DOHH2 (cell line): ENCODE measurements at regions not wholly inside any gene's neighbourhood (a gene's known extent, or its start where the extent isn't known, plus 50 kb on each side); places are given as distances from the start of the nearest gene placed in this dataset.

Source experiments
- H3F3A ChIP-seq: fragments of 200-600 bp; sonication (generic), shearing (Covaris generic); 2 replicates; pipeline ENCODE4 v1.6.0; 2016; ENCODE audit warnings: antibody characterized with exemption, mild to moderate bottlenecking; ENCODE audit not compliant: control insufficient read depth, insufficient read depth
- H3K27ac ChIP-seq: fragments of 200-600 bp; sonication (generic); 2 replicates; pipeline ENCODE4 v1.5.1; 2014; ENCODE audit warnings: low read depth, mild to moderate bottlenecking, low read length, moderate library complexity
- H3K27me3 ChIP-seq: fragments of 200-600 bp; sonication (generic); 2 replicates; pipeline ENCODE4 v1.6.1; 2014; ENCODE audit warnings: mild to moderate bottlenecking, low read length, mixed read lengths; ENCODE audit not compliant: control insufficient read depth
- H3K36me3 ChIP-seq: fragments of 200-600 bp; sonication (generic); 2 replicates; pipeline ENCODE4 v1.6.1; 2014; ENCODE audit warnings: mild to moderate bottlenecking, low read length, moderate library complexity, mixed read lengths; ENCODE audit not compliant: control insufficient read depth
- H3K4me1 ChIP-seq: fragments of 200-600 bp; sonication (generic); 2 replicates; pipeline ENCODE4 v1.6.1; 2014; ENCODE audit warnings: mild to moderate bottlenecking, low read length, mixed read lengths; ENCODE audit not compliant: control insufficient read depth
- H3K4me2 ChIP-seq: fragments of 200-600 bp; sonication (generic); 2 replicates; pipeline ENCODE4 v1.6.0; 2014; ENCODE audit warnings: mild to moderate bottlenecking, low read length, moderate library complexity
- H3K4me3 ChIP-seq: fragments of 200-600 bp; sonication (generic); 2 replicates; pipeline ENCODE4 v1.5.1; 2014; ENCODE audit warnings: mild to moderate bottlenecking, low read length, mixed read lengths
- H3K79me2 ChIP-seq: fragments of 200-600 bp; sonication (generic); 2 replicates; pipeline ENCODE4 v1.6.1; 2014; ENCODE audit warnings: mild to moderate bottlenecking, low read length, mixed read lengths; ENCODE audit not compliant: control insufficient read depth
- H3K9me2 ChIP-seq: fragments of 200-600 bp; sonication (generic); replicated peaks from 2 replicates; pipeline ENCODE4 v1.6.1; 2014; ENCODE audit warnings: mild to moderate bottlenecking, low read length, mixed read lengths; ENCODE audit not compliant: control insufficient read depth
- H3K9me3 ChIP-seq: fragments of 200-600 bp; sonication (generic); 2 replicates; pipeline ENCODE4 v1.6.1; 2014; ENCODE audit warnings: antibody characterized with exemption, low read length, mixed read lengths; ENCODE audit not compliant: control insufficient read depth, insufficient read depth
- H4K20me1 ChIP-seq: fragments of 200-600 bp; sonication (generic); 2 replicates; pipeline ENCODE4 v1.6.0; 2014; ENCODE audit warnings: low read depth, mild to moderate bottlenecking, antibody characterized with exemption, low read length, moderate library complexity; ENCODE audit not compliant: control insufficient read depth, insufficient read depth
- CTCF ChIP-seq: fragments of 200-600 bp; sonication (generic); IDR thresholded peaks from one replicate; pipeline ENCODE4 v1.5.1; 2014; ENCODE audit warnings: antibody characterized with exemption, mild to moderate bottlenecking, low read depth, low read length; ENCODE audit not compliant: poor library complexity, severe bottlenecking
- EZH2phosphoT487 ChIP-seq: fragments of 200-600 bp; sonication (generic); IDR thresholded peaks from 2 replicates; pipeline ENCODE4 v1.6.1; 2017; ENCODE audit warnings: borderline replicate concordance, mild to moderate bottlenecking, antibody characterized with exemption, low read length, moderate library complexity, mixed read lengths

GRCh38 chr2:6449343-6449742, 416.4 kb downstream of the CMPK2 start:
- Histone ChIP-seq H3K27ac (no peak overlapping the region), H3F3A (no peaks in the 10 kb centered on the region), H4K20me1 (no peaks in the 10 kb centered on the region), H3K4me1 (peaks cover 8% of the 10 kb centered on the region), H3K9me3 (no peaks in the 10 kb centered on the region), H3K27me3 (no peaks in the 10 kb centered on the region), H3K9me2 (no peaks in the 10 kb centered on the region), H3K36me3 (no peaks in the 10 kb centered on the region), H3K79me2 (no peaks in the 10 kb centered on the region), H3K4me2 (no peak overlapping the region), H3K4me3 (no peak overlapping the region)
- TF ChIP-seq EZH2phosphoT487 (no peak), CTCF (no peak)

DNA sequence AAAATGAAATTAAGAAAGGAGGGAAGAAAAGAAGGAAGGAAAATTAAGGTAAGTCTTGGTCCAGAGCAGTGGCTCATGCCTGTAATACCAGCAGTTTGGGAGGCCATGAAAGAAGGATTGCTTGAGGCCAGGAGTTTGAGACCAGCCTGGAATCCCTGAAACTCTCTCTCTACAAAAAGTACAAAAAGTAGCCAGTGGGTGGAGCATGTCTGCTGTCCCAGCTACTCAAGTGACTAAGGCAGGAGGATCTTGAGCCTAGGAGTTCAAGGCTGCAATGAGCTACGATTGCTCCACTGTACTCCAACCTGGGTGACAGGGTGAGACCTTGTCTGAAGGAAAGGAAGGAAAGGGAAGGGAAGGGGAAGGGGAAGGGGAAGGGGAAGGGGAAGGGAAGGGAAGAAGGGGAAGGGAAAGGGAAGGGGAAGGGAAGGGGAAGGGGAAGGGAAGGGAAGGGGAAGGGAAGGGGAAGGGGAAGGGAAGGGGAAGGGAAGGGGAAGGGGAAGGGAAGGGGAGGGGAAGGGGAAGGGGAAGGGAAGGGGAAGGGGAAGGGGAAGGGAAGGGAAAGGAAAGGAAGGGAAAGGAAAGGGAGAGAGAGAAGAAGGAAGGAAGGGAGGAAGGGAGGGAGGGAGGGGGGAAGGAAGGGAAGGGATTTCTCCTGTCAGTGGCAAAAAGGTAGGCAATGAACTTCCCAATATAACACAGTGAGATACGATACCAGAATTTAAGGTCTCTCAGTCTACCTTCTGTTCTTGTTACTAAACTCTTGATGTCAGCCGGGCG, 412.8 kb downstream of the CMPK2 start:
- H3K27me3 ChIP-seq = no peaks in the 10 kb centered on the region
- no peaks in the 10 kb centered on the region for H3K79me2 ChIP-seq
- H3F3A ChIP-seq = no peaks in the 10 kb centered on the region
- H3K9me3 ChIP-seq = no peaks in the 10 kb centered on the region
- H3K9me2 ChIP-seq = no peaks in the 10 kb centered on the region
- TF ChIP-seq EZH2phosphoT487 (no peak), CTCF (no peak)
- H3K27ac ChIP-seq = no peak overlapping the region
- H3K4me1 ChIP-seq = no peaks in the 10 kb centered on the region
- no peak overlapping the region for H3K4me3 ChIP-seq
- no peaks in the 10 kb centered on the region for H3K36me3 ChIP-seq
- H4K20me1 ChIP-seq = no peaks in the 10 kb centered on the region
- H3K4me2 ChIP-seq = no peak overlapping the region

GRCh38 chr2:6454286-6454990, 411.3 kb downstream of the CMPK2 start:
- no peaks in the 10 kb centered on the region for H3F3A ChIP-seq
- no peaks in the 10 kb centered on the region for H3K79me2 ChIP-seq
- no peak overlapping the region for H3K4me3 ChIP-seq
- no peak overlapping the region for H3K27ac ChIP-seq
- no peaks in the 10 kb centered on the region for H3K9me3 ChIP-seq
- no peak for TF ChIP-seq EZH2phosphoT487
- TF ChIP-seq CTCF = no peak
- no peak overlapping the region for H3K4me2 ChIP-seq
- no peaks in the 10 kb centered on the region for H3K4me1 ChIP-seq
- H4K20me1 ChIP-seq = no peaks in the 10 kb centered on the region
- H3K27me3 ChIP-seq = no peaks in the 10 kb centered on the region
- no peaks in the 10 kb centered on the region for H3K9me2 ChIP-seq
- H3K36me3 ChIP-seq = no peaks in the 10 kb centered on the region
